Hepatocyte (in vitro differentiated cells): ENCODE measurements at regions not wholly inside any gene's neighbourhood (a gene's known extent, or its start where the extent isn't known, plus 50 kb on each side); places are given as distances from the start of the nearest gene placed in this dataset.

Experiments
- DNase-seq: peaks from one replicate; pipeline ENCODE4 v3.0.0-alpha.2; 2016; ENCODE audit warnings: low spot score
- H2AFZ ChIP-seq: fragments of 200-600 bp; sonication (generic); 2 replicates; pipeline ENCODE4 v1.6.0; 2016; ENCODE audit warnings: antibody characterized with exemption, mild to moderate bottlenecking
- H3K27ac ChIP-seq: fragments of 200-600 bp; sonication (generic); 2 replicates; pipeline ENCODE4 v1.5.1; 2016; ENCODE audit warnings: mild to moderate bottlenecking
- H3K27me3 ChIP-seq: fragments of 200-600 bp; sonication (generic); 2 replicates; pipeline ENCODE4 v1.6.1; 2016
- H3K36me3 ChIP-seq: fragments of 200-600 bp; sonication (generic); replicated peaks from 2 replicates; pipeline ENCODE4 v1.5.1; 2016; ENCODE audit warnings: low read depth; ENCODE audit not compliant: insufficient read depth
- H3K4me1 ChIP-seq: fragments of 200-600 bp; sonication (generic); 2 replicates; pipeline ENCODE4 v1.5.1; 2016; ENCODE audit warnings: mild to moderate bottlenecking, moderate library complexity; ENCODE audit not compliant: insufficient read depth
- H3K4me2 ChIP-seq: fragments of 200-600 bp; sonication (generic); 2 replicates; pipeline ENCODE4 v1.6.0; 2016
- H3K4me3 ChIP-seq: fragments of 200-600 bp; sonication (generic); 2 replicates; pipeline ENCODE4 v1.5.1; 2016; ENCODE audit warnings: mild to moderate bottlenecking
- H3K79me2 ChIP-seq: fragments of 200-600 bp; sonication (generic); 2 replicates; pipeline ENCODE4 v1.6.0; 2017; ENCODE audit warnings: mild to moderate bottlenecking
- H3K9me2 ChIP-seq: fragments of 200-600 bp; sonication (generic); replicated peaks from 2 replicates; pipeline ENCODE4 v1.6.0; 2017; ENCODE audit warnings: mild to moderate bottlenecking; ENCODE audit not compliant: insufficient read depth
- H3K9me3 ChIP-seq: fragments of 200-600 bp; sonication (generic); 2 replicates; pipeline ENCODE4 v1.5.1; 2016; ENCODE audit warnings: low read depth, mild to moderate bottlenecking
- H4K20me1 ChIP-seq: fragments of 200-600 bp; sonication (generic); 2 replicates; pipeline ENCODE4 v1.6.0; 2016; ENCODE audit warnings: mild to moderate bottlenecking; ENCODE audit not compliant: insufficient read depth, poor library complexity, severe bottlenecking
- CTCF ChIP-seq: fragments of 200-600 bp; sonication (generic); IDR thresholded peaks from 2 replicates; pipeline ENCODE4 v1.5.1; 2016; ENCODE audit warnings: antibody characterized with exemption, mild to moderate bottlenecking; ENCODE audit not compliant: poor library complexity
- EZH2 ChIP-seq: fragments of 200-600 bp; sonication (generic); IDR thresholded peaks from 2 replicates; pipeline ENCODE4 v1.6.1; 2016; ENCODE audit warnings: antibody characterized with exemption, mild to moderate bottlenecking, borderline replicate concordance
- EZH2phosphoT487 ChIP-seq: fragments of 200-600 bp; sonication (generic); IDR thresholded peaks from one replicate; pipeline ENCODE4 v1.6.1; 2018; ENCODE audit warnings: antibody characterized with exemption, mild to moderate bottlenecking, low read depth, moderate library complexity; ENCODE audit not compliant: unreplicated experiment, severe bottlenecking
- WGBS: methylation state at CpG from one replicate; pipeline ENCODE4 v1.1.6; 2016; ENCODE audit warnings: low lambda C conversion rate; ENCODE audit errors: missing lambda C conversion rate; 5-methylcytosine and 5-hydroxymethylcytosine counted together

DNA sequence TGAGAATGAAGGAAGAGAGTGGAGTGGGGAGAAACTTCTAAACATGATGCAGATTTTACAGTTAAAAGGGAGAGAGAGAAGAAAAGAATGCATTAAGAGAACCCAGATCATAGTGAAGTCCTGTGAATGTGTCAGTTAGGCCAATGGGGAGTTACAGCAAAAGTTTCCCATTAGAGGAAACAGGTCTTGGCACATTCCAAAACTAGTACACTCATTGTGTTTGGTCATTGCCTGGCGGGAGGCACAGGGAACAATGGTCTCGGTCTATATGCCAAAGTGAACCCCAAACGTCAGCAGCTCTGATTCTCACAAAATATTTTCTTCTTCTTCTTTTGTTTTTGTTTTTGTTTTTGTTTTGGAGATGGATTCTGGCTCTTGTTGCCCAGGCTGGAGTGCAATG is 284.5 kb upstream of the CTSO start:
- no peaks in the 10 kb centered on the region for H3K9me3 ChIP-seq
- no peaks in the 10 kb centered on the region for H4K20me1 ChIP-seq
- H3K27me3 ChIP-seq, result no peaks in the 10 kb centered on the region
- H3K9me2 ChIP-seq, result no peaks in the 10 kb centered on the region
- no peak overlapping the region for H3K27ac ChIP-seq
- H3K36me3 ChIP-seq, result no peaks in the 10 kb centered on the region
- no peak overlapping the region for H2AFZ ChIP-seq
- no peak for TF ChIP-seq EZH2
- no peak for TF ChIP-seq CTCF
- no peak for TF ChIP-seq EZH2phosphoT487
- no peaks in the 10 kb centered on the region for H3K79me2 ChIP-seq
- no peaks in the 10 kb centered on the region for H3K4me1 ChIP-seq
- no peak for DNase-seq
- H3K4me2 ChIP-seq, result no peak overlapping the region
- 84% methylated on average over 3 of the region's 3 CpGs for WGBS
- no peak overlapping the region for H3K4me3 ChIP-seq

- TF ChIP-seq EZH2, result no peak
- no peak for TF ChIP-seq CTCF
- no peak for TF ChIP-seq EZH2phosphoT487
- WGBS, result 77% methylated on average over 11 of the region's 11 CpGs
- no peaks in the 10 kb centered on the region for H3K27me3 ChIP-seq
- H3K9me2 ChIP-seq, result no peaks in the 10 kb centered on the region
- no peaks in the 10 kb centered on the region for H4K20me1 ChIP-seq
- no peak overlapping the region for H3K4me2 ChIP-seq
- no peaks in the 10 kb centered on the region for H3K36me3 ChIP-seq
- no peak overlapping the region for H3K4me3 ChIP-seq
- no peak overlapping the region for H2AFZ ChIP-seq
- no peak overlapping the region for H3K27ac ChIP-seq
- no peaks in the 10 kb centered on the region for H3K4me1 ChIP-seq
- H3K79me2 ChIP-seq, result no peaks in the 10 kb centered on the region
- H3K9me3 ChIP-seq, result no peaks in the 10 kb centered on the region
- no peak for DNase-seq
Observed at GRCh38 chr4:156237231-156237630, 283.6 kb upstream of the CTSO start.

DNA sequence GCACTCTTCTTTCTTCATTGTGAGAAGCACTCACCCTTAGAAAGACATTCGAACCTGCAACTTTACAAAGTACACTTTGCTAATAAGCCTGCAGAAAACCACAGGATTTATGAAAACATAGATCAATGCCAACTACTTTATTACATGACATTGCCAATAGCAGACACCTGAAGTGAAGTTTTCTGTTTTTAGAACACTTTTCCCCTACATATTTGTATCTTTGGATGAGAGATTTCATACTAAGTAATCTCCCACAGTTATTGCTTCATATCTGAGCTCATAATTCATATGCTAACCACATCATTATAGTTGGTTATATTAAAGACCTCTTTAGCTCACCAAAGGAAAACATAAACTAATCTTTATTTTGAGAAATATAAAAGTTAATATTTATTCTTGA is 276.5 kb upstream of the CTSO start:
- H3K79me2 ChIP-seq, result no peaks in the 10 kb centered on the region
- no peaks in the 10 kb centered on the region for H3K9me3 ChIP-seq
- no peaks in the 10 kb centered on the region for H3K4me1 ChIP-seq
- no peaks in the 10 kb centered on the region for H4K20me1 ChIP-seq
- 71% methylated on average over 1 of the region's 1 CpG for WGBS
- TF ChIP-seq CTCF, result no peak
- no peak for TF ChIP-seq EZH2
- no peak for TF ChIP-seq EZH2phosphoT487
- no peak overlapping the region for H3K27ac ChIP-seq
- no peaks in the 10 kb centered on the region for H3K9me2 ChIP-seq
- H2AFZ ChIP-seq, result no peak overlapping the region
- H3K4me3 ChIP-seq, result no peak overlapping the region
- H3K4me2 ChIP-seq, result no peak overlapping the region
- H3K27me3 ChIP-seq, result no peaks in the 10 kb centered on the region
- no peaks in the 10 kb centered on the region for H3K36me3 ChIP-seq
- DNase-seq, result no peak

DNA sequence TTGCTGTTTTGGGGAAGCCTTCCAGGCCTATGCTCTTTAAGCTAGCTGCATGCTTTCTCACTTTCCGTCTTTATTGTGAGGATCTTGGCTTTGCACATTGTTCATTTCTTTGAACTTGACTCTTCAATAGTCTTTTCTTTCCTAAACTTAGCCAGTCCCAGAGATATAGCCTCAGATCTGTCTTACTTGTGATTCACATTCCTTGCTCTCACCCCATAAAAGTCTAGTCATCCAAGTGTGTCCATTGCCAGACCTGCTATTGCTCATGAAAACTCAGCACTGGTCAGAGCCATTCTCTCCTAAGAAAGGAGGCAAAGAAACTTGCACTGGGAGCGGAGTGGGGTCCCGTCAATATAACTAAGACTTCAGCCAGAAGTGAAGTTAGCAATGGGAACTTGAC is 275.0 kb upstream of the CTSO start:
- Histone ChIP-seq H2AFZ (no peak overlapping the region), H3K4me1 (no peaks in the 10 kb centered on the region), H3K4me3 (no peak overlapping the region), H3K79me2 (no peaks in the 10 kb centered on the region), H3K27ac (no peak overlapping the region), H3K27me3 (no peaks in the 10 kb centered on the region), H4K20me1 (no peaks in the 10 kb centered on the region), H3K36me3 (no peaks in the 10 kb centered on the region), H3K4me2 (no peak overlapping the region), H3K9me3 (no peaks in the 10 kb centered on the region), H3K9me2 (no peaks in the 10 kb centered on the region)
- 68% methylated on average over 3 of the region's 3 CpGs for WGBS
- no peak for TF ChIP-seq EZH2
- no peak for TF ChIP-seq EZH2phosphoT487
- no peak for TF ChIP-seq CTCF
- no peak for DNase-seq
